ENCODE measurements at regions not wholly inside any gene's neighbourhood (a gene's known extent, or its start where the extent isn't known, plus 50 kb on each side); places are given as distances from the start of the nearest gene placed in this dataset.

DNA sequence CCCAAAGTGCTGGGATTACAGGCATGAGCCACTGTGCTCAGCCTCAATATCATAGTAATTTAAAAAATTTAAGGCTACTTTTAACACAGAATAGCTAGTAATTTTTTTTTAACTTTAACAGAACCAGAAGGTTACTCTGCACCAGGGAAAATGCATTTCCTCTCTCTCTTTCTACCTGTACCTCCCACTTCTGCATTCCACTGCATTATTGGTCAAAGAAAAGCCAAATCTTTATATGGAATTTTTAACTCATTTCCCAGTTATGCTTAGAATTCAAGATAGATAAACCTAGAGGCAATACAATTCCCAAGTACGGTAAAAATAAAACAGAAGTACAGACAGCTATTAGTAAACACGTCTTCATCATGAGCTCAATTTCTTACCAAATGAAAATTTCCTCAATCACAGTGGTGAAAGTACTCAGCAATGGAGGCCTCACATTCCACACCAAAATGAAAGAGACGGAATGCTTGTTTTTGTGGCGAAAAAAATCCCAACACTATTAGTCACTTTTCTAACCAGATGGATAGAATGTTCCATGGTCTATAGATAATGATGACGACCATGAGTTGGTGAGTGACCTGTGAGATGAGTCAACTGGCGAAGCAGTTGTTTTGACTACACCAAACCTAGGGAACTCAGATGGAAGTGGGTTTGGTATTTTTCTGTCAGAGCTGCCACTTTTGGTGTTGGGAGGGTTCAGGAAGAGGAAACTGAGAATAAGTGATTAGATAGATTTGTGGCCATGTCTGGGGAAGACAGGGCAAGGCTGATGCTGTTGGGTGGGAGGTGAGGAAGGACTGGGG, 104.7 kb upstream of the SGK1 start:
- Histone ChIP-seq H3K4me3 (no peak overlapping the region), H3K4me1 (peaks cover 0 to 3% of the 10 kb centered on the region in 2 donors), H3K27me3 (no peaks in the 10 kb centered on the region), H3K36me3 (no peaks in the 10 kb centered on the region), H3K27ac (no peak overlapping the region), H3K9me3 (no peaks in the 10 kb centered on the region)
- intact Hi-C loops (cut with DNase I) = no loop called here
- TF ChIP-seq, protein P1, sequence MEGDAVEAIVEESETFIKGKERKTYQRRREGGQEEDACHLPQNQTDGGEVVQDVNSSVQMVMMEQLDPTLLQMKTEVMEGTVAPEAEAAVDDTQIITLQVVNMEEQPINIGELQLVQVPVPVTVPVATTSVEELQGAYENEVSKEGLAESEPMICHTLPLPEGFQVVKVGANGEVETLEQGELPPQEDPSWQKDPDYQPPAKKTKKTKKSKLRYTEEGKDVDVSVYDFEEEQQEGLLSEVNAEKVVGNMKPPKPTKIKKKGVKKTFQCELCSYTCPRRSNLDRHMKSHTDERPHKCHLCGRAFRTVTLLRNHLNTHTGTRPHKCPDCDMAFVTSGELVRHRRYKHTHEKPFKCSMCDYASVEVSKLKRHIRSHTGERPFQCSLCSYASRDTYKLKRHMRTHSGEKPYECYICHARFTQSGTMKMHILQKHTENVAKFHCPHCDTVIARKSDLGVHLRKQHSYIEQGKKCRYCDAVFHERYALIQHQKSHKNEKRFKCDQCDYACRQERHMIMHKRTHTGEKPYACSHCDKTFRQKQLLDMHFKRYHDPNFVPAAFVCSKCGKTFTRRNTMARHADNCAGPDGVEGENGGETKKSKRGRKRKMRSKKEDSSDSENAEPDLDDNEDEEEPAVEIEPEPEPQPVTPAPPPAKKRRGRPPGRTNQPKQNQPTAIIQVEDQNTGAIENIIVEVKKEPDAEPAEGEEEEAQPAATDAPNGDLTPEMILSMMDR (IDR thresholded peaks at IDR 0.05) = no peak
- DNase-seq (ENCODE audit: low spot score in 2 of 2) = no peak

DNA sequence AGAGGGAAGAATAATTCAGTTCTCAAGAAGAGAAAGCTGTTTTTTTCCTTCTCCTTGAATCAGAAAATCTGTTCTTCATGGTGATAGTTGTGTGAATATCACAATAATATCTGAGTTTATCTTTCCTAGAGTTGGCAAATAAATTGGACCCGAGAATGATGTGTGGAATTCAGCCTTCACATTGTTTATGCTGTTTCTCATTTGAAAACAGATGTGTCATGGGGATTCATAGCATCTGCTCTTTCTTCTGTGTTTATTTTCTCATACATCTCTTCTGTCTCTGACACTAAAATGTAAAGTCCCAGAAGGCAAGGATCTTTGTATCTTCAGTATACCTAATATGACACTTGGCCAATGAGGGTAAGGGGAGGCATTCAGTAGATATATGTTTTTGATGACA, 103.6 kb upstream of the SGK1 start:
- H3K9me3 ChIP-seq = no peaks in the 10 kb centered on the region
- no peak overlapping the region for H3K4me3 ChIP-seq
- TF ChIP-seq, protein P1 (IDR thresholded peaks at IDR 0.05) = no peak
- H3K27me3 ChIP-seq = no peaks in the 10 kb centered on the region
- no peaks in the 10 kb centered on the region for H3K36me3 ChIP-seq
- H3K4me1 ChIP-seq = peaks cover 0 to 3% of the 10 kb centered on the region in 2 donors
- intact Hi-C loops (cut with DNase I) = no loop called here
- H3K27ac ChIP-seq = no peak overlapping the region
- no peak for DNase-seq (ENCODE audit: low spot score in 2 of 2)

DNA sequence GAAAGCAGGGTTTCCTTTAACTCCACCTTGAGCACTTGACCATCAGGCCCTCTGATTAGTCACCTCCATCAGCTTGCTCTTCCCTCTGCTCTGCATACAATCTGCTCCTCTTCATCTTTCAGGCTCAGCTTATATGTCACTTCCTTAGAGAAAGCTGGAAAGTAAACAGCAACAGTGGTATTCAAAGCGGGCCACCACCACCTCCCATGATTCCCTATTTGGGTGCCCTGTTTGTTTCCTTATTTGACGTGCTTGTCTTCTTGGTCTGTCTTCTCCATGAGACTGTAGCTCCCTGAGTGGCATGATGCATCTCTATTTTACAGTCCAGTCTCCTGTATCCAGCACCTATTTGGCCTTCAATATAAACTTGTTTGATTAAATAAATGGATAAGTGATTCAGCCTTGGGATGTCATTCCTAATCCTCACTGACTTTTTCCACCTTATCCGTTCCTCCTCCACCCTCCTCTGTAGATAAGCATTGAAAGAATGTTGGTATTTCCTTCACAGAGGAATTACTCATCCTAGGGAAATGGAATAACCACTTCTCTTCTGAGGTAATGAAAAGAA, 102.8 kb upstream of the SGK1 start:
- Histone ChIP-seq H3K4me1 (peaks cover 0 to 3% of the 10 kb centered on the region in 2 donors), H3K27me3 (no peaks in the 10 kb centered on the region), H3K27ac (no peak overlapping the region), H3K9me3 (no peaks in the 10 kb centered on the region), H3K36me3 (no peaks in the 10 kb centered on the region), H3K4me3 (no peak overlapping the region)
- intact Hi-C loops (cut with DNase I) = no loop called here
- TF ChIP-seq, protein P1 (IDR thresholded peaks at IDR 0.05) = no peak
- DNase-seq (ENCODE audit: low spot score in 2 of 2) = no peak

DNA sequence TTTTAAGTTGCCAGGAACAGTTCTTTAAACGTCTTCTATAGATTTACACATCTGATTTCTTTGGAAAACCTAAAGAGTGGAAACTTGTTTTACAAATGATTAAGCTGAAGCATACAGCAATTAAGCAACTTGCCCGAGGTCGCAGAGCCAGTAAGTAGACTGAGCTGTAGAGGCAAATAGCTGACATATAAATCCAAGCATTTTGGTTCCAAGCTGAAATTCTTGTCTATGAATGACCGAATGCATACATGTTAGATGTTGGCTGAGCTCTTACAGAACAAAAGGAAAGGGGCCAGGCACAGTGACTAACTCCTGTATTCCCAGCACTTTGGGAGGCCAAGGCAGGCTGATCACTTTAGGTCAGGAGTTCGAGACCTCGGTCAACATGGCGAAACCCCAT, 101.8 kb upstream of the SGK1 start:
- H3K27ac ChIP-seq = no peak overlapping the region
- H3K27me3 ChIP-seq = no peaks in the 10 kb centered on the region
- TF ChIP-seq, protein P1 (IDR thresholded peaks at IDR 0.05) = no peak
- no peak overlapping the region for H3K4me3 ChIP-seq
- no peaks in the 10 kb centered on the region for H3K9me3 ChIP-seq
- DNase-seq (ENCODE audit: low spot score in 2 of 2) = no peak
- intact Hi-C loops (cut with DNase I) = no loop called here
- H3K4me1 ChIP-seq = peaks cover 0 to 3% of the 10 kb centered on the region in 2 donors
- no peaks in the 10 kb centered on the region for H3K36me3 ChIP-seq

DNA sequence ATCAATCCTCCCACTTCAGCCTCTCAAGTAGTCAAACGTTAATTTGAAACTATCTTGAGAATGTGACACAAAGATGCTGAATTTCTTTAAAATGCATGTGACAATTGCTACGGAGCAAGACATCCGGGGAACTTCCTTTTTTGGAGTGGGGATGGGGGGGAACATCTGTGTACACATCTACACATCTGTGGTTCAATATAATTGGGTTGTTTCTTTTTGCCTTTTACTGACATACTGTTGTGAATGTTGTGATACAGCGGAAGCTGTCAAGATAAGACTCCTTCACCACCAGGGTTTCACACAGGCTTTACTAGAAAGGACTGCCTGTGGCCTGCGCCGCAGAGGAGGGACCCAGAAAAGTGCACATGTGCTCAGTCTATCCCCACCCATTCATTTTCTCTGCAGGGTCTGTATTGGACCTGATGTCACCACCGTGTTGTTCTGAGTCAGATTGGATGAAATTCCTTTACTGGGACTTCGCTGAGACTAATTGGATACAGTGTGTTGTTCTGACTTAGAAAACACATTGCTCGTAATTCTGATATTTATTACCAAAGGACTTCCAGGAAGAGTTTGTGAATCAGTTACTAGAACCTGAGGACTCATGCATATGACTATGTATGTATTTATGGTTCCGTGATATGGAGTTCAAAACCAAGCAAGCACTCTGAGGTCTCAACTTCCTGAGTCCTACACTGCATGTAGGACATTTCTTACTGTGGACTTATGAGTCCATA, 98.7 kb upstream of the SGK1 start:
- no peaks in the 10 kb centered on the region for H3K36me3 ChIP-seq
- TF ChIP-seq, protein P1 (IDR thresholded peaks at IDR 0.05) = no peak
- no peaks in the 10 kb centered on the region for H3K4me1 ChIP-seq
- H3K9me3 ChIP-seq = peaks cover 3 to 5% of the 10 kb centered on the region in 2 donors
- no peaks in the 10 kb centered on the region for H3K27me3 ChIP-seq
- DNase-seq (ENCODE audit: low spot score in 2 of 2) = no peak
- no peak overlapping the region for H3K4me3 ChIP-seq
- no peak overlapping the region for H3K27ac ChIP-seq
- intact Hi-C loops (cut with DNase I) = no loop called here

Data from ascending aorta (tissue), 2 donors.